K562 (cell line): ENCODE measurements at regions not wholly inside any gene's neighbourhood (a gene's known extent, or its start where the extent isn't known, plus 50 kb on each side); places are given as distances from the start of the nearest gene placed in this dataset.

Experiments
- ATAC-seq: fragments of 200-7000 bp; cut with Tn5 transposase; 3 replicates; pipeline ENCODE4 v1.9.1; 2020; ENCODE audit warnings: moderate library complexity
- BruUV-seq: library from RNA; stranded (reverse); fragments of 400-500 nt; replicated peaks from 2 replicates; lab custom pipeline; 2021; lab: Mats Ljungman, UMichigan
- CTCF ChIA-PET: fragments of 300-600 bp; formaldehyde crosslinking; extraction: SDS; loops from one replicate; lab custom pipeline; 2021; ENCODE audit warnings: low intra/inter-chr PET ratio; lab: Yijun Ruan, JAX
- POLR2A ChIA-PET: fragments of 300-600, 350-650 bp; sonication (Branson Sonifier 250); formaldehyde crosslinking; extraction: SDS; loops from one replicate; lab custom pipeline; 2021; ENCODE audit warnings: antibody characterized with exemption, inconsistent platforms; lab: Yijun Ruan, JAX
- DNase-seq, 4 experiments: peaks; one replicate each; pipeline versions ENCODE4 v3.0.0 to v3.0.0-alpha.2; 2011 to 2018; ENCODE audit warnings: low spot score in 3 of 4, mixed read lengths in 3 of 4; ENCODE audit errors: extremely low read depth in 1 of 4
- FAIRE-seq: peaks from 2 replicates; lab custom pipeline; 2011; peaks lifted over from hg19 to GRCh38; lab: Jason Lieb, UNC
- H2AFZ ChIP-seq: 2 replicates; pipeline ENCODE4 v1.6.0; 2011; ENCODE audit warnings: low read depth, low read length, control low read depth, inconsistent platforms
- H3K27ac ChIP-seq: fragments of 200-600 bp; 3 replicates; pipeline ENCODE4 v1.8.0; 2011; ENCODE audit warnings: low read depth, mild to moderate bottlenecking, control low read depth, inconsistent platforms, low read length, moderate library complexity, mixed read lengths; ENCODE audit errors: extremely low read depth
- H3K27me3 ChIP-seq, 2 experiments: fragments of 300-600 bp in 1 of 2; 2 replicates in 1 of 2; 3 replicates in 1 of 2; pipeline versions ENCODE4 v1.6.0 to v1.8.0; 2011; ENCODE audit warnings: inconsistent platforms in 2 of 2, low read length in 2 of 2, mild to moderate bottlenecking in 1 of 2, mixed read lengths in 1 of 2, moderate library complexity in 1 of 2; ENCODE audit not compliant: control insufficient read depth in 2 of 2, insufficient read depth in 2 of 2
- H3K36me3 ChIP-seq: fragments of 300-600 bp; 3 replicates; pipeline ENCODE4 v1.8.0; 2011; ENCODE audit warnings: mild to moderate bottlenecking, low read length, inconsistent platforms; ENCODE audit not compliant: control insufficient read depth, insufficient read depth
- H3K4me1 ChIP-seq, 2 experiments: fragments of 200-600 bp in 1 of 2; replicated peaks in 1 of 2; 2 replicates in 1 of 2; 3 replicates in 1 of 2; pipeline versions ENCODE4 v1.5.1 to v1.8.0; 2011; ENCODE audit warnings: inconsistent platforms in 2 of 2, low read length in 2 of 2, mild to moderate bottlenecking in 1 of 2, mixed read lengths in 1 of 2, moderate library complexity in 1 of 2; ENCODE audit not compliant: control insufficient read depth in 2 of 2, insufficient read depth in 2 of 2
- H3K4me2 ChIP-seq: 2 replicates; pipeline ENCODE4 v1.6.1; 2011; ENCODE audit warnings: low read length, control low read depth, inconsistent platforms, mixed read lengths; ENCODE audit not compliant: insufficient read depth
- H3K4me3 ChIP-seq: fragments of 200-600 bp; sonication (generic), shearing (Covaris generic); 2 replicates; pipeline ENCODE4 v1.5.1; 2016; ENCODE audit warnings: control low read depth, inconsistent platforms
- H3K79me2 ChIP-seq: fragments of 200-600 bp; 3 replicates; pipeline ENCODE4 v1.8.0; 2011; ENCODE audit warnings: low read length, inconsistent platforms; ENCODE audit not compliant: control insufficient read depth, insufficient read depth
- H3K9ac ChIP-seq, 2 experiments: 2 replicates each; pipeline versions ENCODE4 v1.6.0 to v1.6.1; 2011; ENCODE audit warnings: low read depth in 2 of 2, low read length in 2 of 2, control low read depth in 1 of 2, inconsistent platforms in 1 of 2, mild to moderate bottlenecking in 1 of 2, mixed read lengths in 1 of 2; ENCODE audit not compliant: insufficient read depth in 1 of 2
- H3K9me1 ChIP-seq: one replicate; pipeline ENCODE4 v1.6.0; 2011; ENCODE audit warnings: inconsistent platforms, mild to moderate bottlenecking, low read length, moderate library complexity; ENCODE audit not compliant: control insufficient read depth, insufficient read depth
- H3K9me3 ChIP-seq: replicated peaks from 2 replicates; pipeline ENCODE4 v1.5.1; 2011; ENCODE audit warnings: low read depth, low read length, inconsistent platforms; ENCODE audit not compliant: control insufficient read depth, insufficient read depth
- H4K20me1 ChIP-seq: replicated peaks from 2 replicates; pipeline ENCODE4 v1.6.1; 2011; ENCODE audit warnings: low read length, inconsistent platforms, mixed read lengths; ENCODE audit not compliant: control insufficient read depth, insufficient read depth
- E2F5 ChIP-seq: sonication (generic); formaldehyde crosslinking; IDR thresholded peaks from 2 replicates; pipeline ENCODE4 v1.8.0; 2022; ENCODE audit warnings: mild to moderate bottlenecking, missing genetic modification reagents
- JUND ChIP-seq, 2 experiments: IDR thresholded peaks; 2 replicates in 1 of 2; 3 replicates in 1 of 2; pipeline ENCODE4 v1.6.1; 2011; ENCODE audit warnings: borderline replicate concordance in 2 of 2, low read depth in 2 of 2, low read length in 2 of 2, improper control_type of control experiment in 1 of 2, missing biosample characterization in 1 of 2, missing genetic modification characterization in 1 of 2, missing genetic modification reagents in 1 of 2
- MITF ChIP-seq: IDR thresholded peaks from 2 replicates; pipeline ENCODE4 v1.6.1; 2014; ENCODE audit warnings: antibody characterized with exemption
- NR4A1 ChIP-seq, 2 experiments: fragments of 250-450 bp in 1 of 2; fragments of 450-650 bp in 1 of 2; sonication (Bioruptor Pico) in 1 of 2; IDR thresholded peaks; 2 replicates each; pipeline versions ENCODE4 v1.4.0 to v1.6.1; 2016 to 2020; ENCODE audit warnings: mild to moderate bottlenecking in 2 of 2, missing compliant biosample characterization in 1 of 2, missing genetic modification characterization in 1 of 2, moderate library complexity in 1 of 2
- NRF1 ChIP-seq, 2 experiments: fragments of 450-650 bp; IDR thresholded peaks in 1 of 2; conservative IDR thresholded peaks in 1 of 2; 2 replicates each; pipeline ENCODE4 v1.6.1; 2014; ENCODE audit warnings: mild to moderate bottlenecking in 2 of 2
- POLR2B ChIP-seq: fragments of 450-650 bp; IDR thresholded peaks from 2 replicates; pipeline ENCODE4 v1.6.1; 2018; ENCODE audit warnings: low read depth; ENCODE audit not compliant: partially characterized antibody
- TAF1 ChIP-seq: IDR thresholded peaks from 2 replicates; pipeline ENCODE4 v1.6.1; 2011; ENCODE audit warnings: mild to moderate bottlenecking, low read length, moderate library complexity; ENCODE audit not compliant: insufficient read depth, control insufficient read depth, severe bottlenecking; ENCODE audit errors: extremely low read depth
- THAP7 ChIP-seq: fragments of 250-450 bp; sonication (Bioruptor Pico); IDR thresholded peaks from 2 replicates; pipeline ENCODE4 v1.5.0; 2021
- ZBTB17 ChIP-seq: fragments of 450-650 bp; formaldehyde crosslinking; IDR thresholded peaks from 2 replicates; pipeline ENCODE4 v1.4.0; 2020; ENCODE audit warnings: mild to moderate bottlenecking
- ZBTB33 ChIP-seq: sonication (generic); formaldehyde crosslinking; IDR thresholded peaks from 2 replicates; pipeline ENCODE4 v1.8.1; 2023; ENCODE audit warnings: mild to moderate bottlenecking, missing genetic modification reagents
- ZBTB49 ChIP-seq: sonication (generic); formaldehyde crosslinking; IDR thresholded peaks from 2 replicates; pipeline ENCODE4 v1.8.0; 2022; ENCODE audit warnings: missing genetic modification reagents, mild to moderate bottlenecking, borderline replicate concordance
- ZFP30 ChIP-seq: fragments of 250-450 bp; sonication (Bioruptor Pico); IDR thresholded peaks from 2 replicates; pipeline ENCODE4 v1.8.0; 2022; ENCODE audit warnings: moderate library complexity, mild to moderate bottlenecking, inconsistent platforms, borderline replicate concordance
- WGBS: fragments of 100-300 bp; shearing (Covaris generic); methylation state at CpG from one replicate; pipeline ENCODE4 v1.1.6; 2016; ENCODE audit warnings: low coverage, mixed read lengths; ENCODE audit not compliant: insufficient coverage; ENCODE audit errors: missing lambda C conversion rate; 5-methylcytosine and 5-hydroxymethylcytosine counted together
- in situ Hi-C: fragments of 300-500 bp; cut with MboI; formaldehyde crosslinking; loops from 4 replicates; pipeline ENCODE4 v1.15.0; 2018; ENCODE audit warnings: inconsistent platforms, mixed read lengths
- intact Hi-C: fragments of 100-400 bp; cut with micrococcal nuclease; formaldehyde crosslinking; loops from 2 replicates; pipeline ENCODE4 v1.14.2; 2022

GRCh38 chr13:64397701-64398100, 2832.4 kb downstream of the PCDH9 start (continued):
- TF ChIP-seq E2F5 (CRISPR knock-in tag) = no peak
- TF ChIP-seq, all 486 proteins: peak for 0

GRCh38 chr13:64377606-64378005, 2852.5 kb downstream of the PCDH9 start:
- BruUV-seq = no TSS peak
- H3K9ac ChIP-seq = no peak overlapping the region
- no peaks in the 10 kb centered on the region for H3K4me1 ChIP-seq
- H3K4me2 ChIP-seq = no peak overlapping the region
- intact Hi-C loops (no loop called here), in situ Hi-C loops (no loop called here)
- no peak overlapping the region for H3K27ac ChIP-seq
- H3K79me2 ChIP-seq = no peaks in the 10 kb centered on the region
- no peaks in the 10 kb centered on the region for H3K36me3 ChIP-seq
- no peak for DNase-seq
- ChIA-PET POLR2A (interaction anchor here (0.6 kb wide), 1 partner anchor 1891 kb away, joined by 3 read pairs; no protein-coding TSS in a partner anchor), CTCF (no interaction called here)
- FAIRE-seq = no peak
- no peaks in the 10 kb centered on the region for H4K20me1 ChIP-seq
- no peak overlapping the region for H3K4me3 ChIP-seq
- no peak for ATAC-seq
- H3K9me3 ChIP-seq = no peaks in the 10 kb centered on the region
- no peaks in the 10 kb centered on the region for H3K9me1 ChIP-seq
- no peaks in the 10 kb centered on the region for H3K27me3 ChIP-seq
- H2AFZ ChIP-seq = no peak overlapping the region
- whole genome bisulfite sequencing = 0% methylated on average over 1 of the region's 1 CpG
- TF ChIP-seq POLR2B (no peak), ZBTB33 (CRISPR knock-in tag) (no peak), MITF (no peak), JUND (IDR thresholded peaks at IDR 0.05; ENCODE audit: borderline replicate concordance, low read depth, low read length) (no peak), JUND (tag; IDR thresholded peaks at IDR 0.05; ENCODE audit: borderline replicate concordance, low read depth, low read length) (no peak), NRF1 (conservative IDR thresholded peaks at IDR 0.05 in 1 of 2, IDR thresholded peaks at IDR 0.05 in 1 of 2) (no peak), NR4A1 (CRISPR knock-in tag; IDR thresholded peaks at IDR 0.05) (no peak), NR4A1 (tag; IDR thresholded peaks at IDR 0.05) (no peak), ZFP30 (CRISPR knock-in tag) (no peak), ZBTB17 (CRISPR knock-in tag) (no peak), THAP7 (CRISPR knock-in tag) (no peak), TAF1 (no peak), ZBTB49 (CRISPR knock-in tag) (no peak)
